Stromal cell of bone marrow (primary cell): ENCODE measurements at regions not wholly inside any gene's neighbourhood (a gene's known extent, or its start where the extent isn't known, plus 50 kb on each side); places are given as distances from the start of the nearest gene placed in this dataset.
A peak's percentile ranks its signal among the peaks of the same experiment; 100 is the strongest.

ENCODE experiments used
- DNase-seq: peaks from one replicate; pipeline ENCODE4 v3.0.0-alpha.2; 2012; ENCODE audit warnings: low read depth

DNA sequence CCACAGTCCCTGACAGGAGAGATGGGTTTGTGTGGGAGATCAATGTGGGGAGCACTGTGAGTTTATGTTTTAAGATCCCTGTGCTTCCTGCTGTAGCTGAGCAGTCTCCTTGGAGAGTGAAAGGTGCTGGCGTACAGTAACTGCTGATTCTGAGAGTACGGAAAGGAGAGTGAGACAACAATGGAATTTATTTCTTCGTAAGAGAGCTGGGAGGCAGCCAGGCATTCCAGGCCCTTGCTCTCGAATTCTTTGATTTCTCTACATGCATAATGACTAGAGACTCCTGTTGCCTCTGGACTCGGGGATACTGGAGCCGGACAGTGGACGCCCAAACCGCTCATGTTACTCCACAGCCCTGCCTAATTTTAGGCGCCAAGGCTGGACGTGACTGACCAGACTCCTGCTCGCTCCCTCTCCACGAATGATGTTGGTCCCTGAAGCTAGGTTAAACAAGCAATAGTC lies 131.0 kb upstream of the PHACTR1 start:
- DNase-seq, result no peak

DNA sequence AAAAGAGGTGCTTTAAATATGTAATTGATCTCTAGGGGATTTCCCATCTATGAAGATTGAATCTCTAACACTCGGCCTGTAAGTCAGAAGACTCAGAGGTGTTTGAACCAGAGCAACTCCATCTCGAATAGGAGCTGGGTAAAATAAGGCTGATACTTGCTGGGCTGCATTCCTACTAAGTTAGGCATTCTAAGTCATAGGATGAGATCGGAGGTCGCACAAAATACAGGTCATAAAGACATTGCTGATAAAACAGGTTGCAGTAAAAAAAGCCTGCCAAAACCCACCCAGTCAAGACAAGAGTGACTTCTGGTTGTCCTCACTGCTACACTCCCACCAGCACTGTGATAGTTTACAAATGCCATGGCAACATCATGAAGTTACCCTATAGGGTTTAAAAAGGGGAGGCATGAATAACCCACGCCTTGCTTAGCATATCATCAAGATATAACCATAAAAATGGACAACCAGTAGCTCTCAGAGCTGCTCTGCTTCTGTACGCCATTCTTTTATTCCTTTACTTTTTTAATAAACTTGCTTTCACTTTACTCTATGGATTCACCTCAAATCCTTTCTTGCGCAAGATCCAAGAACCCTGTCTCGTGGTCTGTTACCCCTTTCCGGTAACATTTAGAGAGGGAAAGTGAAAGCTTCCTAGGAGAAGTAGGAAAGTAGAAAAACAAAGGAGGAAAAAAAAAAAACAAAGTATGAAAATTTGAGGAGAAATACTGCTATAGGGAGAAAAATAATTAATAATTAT lies 129.7 kb upstream of the PHACTR1 start:
- no peak for DNase-seq

DNA sequence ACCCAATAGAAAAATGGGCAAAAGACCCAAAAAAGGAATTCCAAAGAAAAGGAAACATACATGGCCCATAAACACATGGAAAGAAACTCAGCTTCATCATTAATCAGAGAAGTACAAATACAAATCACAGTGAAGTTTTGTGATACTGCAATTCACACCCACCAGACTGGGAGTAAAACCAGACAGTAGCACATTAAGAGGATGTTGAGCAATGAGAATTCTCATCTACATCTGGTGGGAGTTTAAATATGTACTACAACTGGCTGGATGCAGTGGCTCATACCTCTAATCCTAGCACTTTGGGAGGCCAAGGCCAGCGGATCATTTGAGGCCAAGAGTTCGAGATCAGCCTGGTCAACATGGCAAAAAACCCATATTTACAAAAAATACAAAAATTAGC lies 125.7 kb upstream of the PHACTR1 start:
- DNase-seq, result no peak

DNA sequence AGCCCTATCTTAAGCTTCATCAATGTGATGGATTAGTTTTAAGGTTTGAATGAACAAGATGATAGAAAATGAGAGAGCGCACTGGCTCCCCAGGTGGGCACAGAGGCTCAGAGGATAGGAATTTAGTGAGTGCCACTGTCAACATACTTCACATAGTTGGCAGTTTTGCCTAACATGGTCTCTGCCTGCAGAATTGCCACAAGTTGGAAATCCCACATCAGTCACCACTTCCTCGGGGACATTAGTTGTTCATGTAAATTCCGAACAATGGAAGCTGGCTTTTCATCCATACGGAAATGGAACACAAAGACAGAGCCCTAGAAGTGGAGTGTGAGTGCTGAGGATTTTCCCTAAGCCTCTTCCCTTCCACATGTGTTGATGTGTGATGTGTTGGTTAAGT lies 123.9 kb upstream of the PHACTR1 start:
- no peak for DNase-seq

DNA sequence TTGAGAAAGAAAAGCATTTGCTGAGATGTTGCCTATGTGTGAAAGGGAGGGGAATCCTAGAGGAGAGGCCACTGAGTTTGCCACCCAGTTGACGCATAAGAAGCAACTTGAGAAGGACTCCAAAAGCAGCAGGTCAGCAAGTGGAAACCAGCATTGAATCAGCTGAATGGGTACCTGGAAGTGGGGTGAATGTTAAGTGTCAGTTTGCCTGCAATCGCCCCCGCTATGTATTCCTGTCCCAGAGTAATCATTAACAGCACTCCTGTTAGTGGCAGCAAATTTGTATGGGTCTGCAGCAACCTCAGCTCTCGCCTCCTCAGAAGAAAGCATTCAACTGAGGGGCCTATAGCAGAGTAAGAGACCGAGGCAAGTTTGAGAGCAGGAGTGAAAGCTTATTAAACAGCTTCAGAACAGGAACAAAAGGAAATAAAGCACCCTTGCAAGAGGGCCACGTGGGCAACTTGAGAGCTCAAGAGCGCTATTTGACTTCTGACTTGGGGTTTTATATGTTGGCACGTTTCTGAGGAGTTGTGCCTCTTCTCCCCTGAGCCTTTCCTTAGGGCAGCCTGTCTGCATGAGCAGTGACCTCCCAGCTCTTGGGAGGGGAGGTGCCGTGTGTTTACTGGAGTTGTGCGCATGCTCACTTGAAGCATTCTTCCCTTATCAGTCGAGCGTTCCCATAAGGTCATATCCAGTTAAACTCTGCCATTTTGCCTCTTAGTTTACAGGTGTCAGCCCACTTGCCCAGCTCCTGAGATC lies 122.6 kb upstream of the PHACTR1 start:
- DNase-seq, result no peak

DNA sequence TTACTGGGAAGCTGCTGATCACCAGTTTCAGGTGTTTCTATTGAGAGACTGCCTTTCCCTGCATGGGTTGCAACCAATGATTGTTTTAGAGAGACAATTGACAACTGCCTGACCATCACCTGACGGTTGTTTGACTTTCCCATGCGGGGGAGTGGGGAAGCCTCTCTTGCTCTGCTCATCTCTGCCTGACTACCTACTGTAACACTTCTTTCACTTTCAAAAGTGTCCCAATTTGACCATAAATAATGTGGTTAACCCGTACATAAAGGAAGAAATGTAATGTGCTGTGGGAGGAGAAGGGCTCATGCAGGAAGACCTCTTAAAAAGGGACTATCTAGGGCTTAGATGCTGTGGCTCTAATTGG lies 122.1 kb upstream of the PHACTR1 start:
- DNase-seq, result no peak

DNA sequence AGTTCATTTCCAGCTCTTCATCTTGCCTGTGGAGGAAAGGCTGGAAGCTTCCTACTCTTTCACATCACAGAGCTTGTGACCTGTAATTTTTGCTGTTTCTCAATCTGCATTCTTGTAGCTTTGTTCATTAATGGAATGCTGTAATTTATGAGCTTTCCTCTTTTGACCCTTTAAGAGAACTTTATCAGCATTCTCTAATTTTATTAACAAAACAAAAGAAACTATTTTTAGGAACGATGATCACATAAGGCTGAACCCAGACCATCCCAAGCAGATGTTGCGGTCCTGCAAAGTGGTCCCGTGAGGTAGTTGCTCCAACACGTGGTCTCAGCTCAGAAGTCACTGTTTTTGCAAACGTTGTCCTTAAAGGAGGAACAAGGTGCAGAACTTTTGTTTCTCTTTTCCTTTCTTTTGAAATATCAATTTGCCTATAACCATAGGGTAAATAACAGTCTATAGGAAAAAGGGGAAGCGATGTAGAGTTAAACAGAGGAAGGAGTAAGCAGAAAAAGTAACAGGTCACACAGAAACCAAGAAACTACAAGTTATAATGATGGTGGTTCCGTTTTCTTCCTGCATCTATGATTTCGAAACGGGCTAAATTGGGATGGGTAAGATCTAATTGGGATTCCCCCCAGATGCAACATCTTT lies 121.3 kb upstream of the PHACTR1 start:
- DNase-seq, result no peak

DNA sequence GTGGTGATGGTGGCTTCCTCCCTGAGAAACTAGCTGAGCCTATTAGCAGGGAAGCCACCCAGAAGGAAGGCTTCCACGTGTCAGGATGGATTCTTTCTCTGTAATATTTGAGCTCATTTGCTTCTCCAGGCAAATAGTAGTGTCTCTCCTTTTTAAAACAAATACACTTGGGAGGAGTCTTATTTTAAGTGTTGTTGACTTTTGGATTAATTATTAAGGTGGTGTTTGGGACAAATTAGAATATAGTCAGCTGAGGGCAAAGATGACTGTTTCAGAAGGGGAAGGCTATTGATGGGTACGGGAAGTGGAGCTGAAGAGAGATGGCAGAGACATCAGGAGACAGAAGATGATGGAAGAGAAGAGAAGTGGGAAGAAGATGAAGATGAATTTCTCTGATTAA lies 119.8 kb upstream of the PHACTR1 start:
- no peak for DNase-seq

DNA sequence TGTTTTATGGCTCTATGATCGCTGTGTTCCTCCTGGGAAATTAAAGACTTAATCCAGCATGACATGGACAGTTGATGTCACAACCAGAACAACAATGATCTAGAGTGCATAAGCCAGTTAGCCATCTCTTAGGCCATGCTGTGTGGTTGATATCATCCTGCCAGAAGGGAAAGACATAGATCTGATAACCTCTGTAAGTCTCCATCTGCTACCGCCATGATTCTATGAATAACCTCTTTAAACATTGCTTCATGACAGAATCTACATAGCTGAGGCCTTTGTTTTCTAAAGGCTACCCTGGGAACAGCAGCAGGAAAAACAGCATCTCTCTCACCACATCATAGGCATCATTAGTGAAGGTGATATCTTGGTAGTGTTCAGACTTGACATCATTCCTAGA lies 117.6 kb upstream of the PHACTR1 start:
- no peak for DNase-seq

DNA sequence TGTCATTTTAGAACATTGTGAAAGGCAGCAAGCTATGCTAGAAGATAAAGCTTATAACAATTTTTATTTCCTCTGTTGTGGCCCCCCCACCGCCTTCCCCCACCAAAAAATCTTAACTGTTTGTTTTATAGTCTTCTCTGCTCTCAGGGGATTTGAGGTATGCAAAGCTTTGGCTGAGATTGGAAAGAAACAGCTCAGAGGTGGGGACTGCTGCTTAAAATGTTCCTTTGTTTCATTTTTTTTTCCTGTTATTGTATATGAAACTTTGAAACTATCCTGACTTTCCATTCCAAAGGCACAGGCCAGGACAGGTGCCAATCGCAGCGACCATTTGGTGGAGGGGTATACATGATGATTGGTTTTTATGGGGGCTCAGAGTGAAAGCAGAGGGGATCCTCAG lies 114.7 kb upstream of the PHACTR1 start:
- no peak for DNase-seq

DNA sequence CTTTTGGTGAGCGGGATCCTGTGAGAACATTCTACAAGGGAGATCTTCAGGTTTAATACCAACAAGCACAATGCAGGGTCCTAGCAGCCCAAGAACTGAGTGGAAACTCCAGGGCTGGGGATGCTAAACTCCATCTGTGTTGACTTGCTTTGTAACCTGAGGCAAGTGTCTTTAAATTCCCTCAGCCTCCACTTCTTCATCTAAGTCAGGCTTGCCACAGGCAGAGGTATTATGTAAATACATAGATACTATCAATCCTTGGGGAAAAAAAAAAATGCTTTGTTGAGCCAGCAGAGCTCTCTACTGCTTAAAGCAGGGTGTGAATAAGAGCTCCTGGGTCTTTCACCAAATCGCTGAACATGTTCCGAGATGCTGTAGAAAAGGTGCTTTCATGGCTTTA lies 114.2 kb upstream of the PHACTR1 start:
- DNase-seq, result no peak

DNA sequence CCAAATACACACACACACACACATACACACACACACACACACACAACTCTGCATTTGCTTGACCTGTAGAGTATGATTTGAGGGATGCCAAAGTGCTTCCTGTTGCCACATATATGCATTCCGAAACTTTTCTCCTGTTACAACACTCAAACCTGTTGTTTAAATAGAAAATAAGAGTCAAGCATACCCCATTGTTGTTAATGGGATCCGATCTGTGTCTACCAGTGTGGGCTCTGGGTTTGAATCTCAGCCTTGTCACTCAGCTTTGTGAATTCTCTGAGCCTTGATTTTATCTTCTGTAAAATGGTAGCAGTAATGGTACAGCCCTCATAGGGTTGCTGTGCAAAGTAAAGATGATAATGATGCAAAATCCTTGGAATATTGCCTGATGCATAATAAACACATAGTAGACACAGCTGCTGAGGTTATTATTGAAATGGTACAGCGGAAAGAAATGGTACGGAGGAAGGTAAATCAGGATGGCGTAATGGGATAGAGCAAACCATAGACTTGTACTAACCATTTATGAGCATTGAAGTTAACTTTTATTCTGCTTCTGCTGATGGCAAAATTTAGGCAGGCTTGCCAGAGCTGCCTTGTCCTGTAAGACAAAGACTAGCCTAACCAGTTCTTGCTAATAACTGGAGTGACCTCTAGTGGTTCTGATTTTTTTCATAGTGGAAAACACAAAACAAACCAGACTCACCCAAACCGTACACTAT lies 113.5 kb upstream of the PHACTR1 start:
- peak; percentile 56 for DNase-seq

DNA sequence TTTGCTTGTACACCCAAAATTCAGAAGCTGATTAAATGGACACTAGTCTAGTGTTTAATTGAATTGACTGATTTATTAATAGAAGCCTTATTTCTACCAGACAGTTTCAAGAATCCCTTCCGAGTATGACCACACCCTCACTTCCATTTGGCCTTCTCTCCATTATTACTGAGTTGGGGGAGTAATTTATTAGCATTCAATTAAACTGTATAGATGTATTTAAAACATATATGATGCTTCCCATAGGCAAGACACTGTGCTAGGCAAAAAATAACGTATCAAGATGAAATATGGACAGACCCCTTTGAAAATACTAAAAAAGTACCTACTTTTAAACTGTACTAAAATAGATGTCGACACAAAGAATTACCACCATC lies 112.9 kb upstream of the PHACTR1 start:
- no peak for DNase-seq

DNA sequence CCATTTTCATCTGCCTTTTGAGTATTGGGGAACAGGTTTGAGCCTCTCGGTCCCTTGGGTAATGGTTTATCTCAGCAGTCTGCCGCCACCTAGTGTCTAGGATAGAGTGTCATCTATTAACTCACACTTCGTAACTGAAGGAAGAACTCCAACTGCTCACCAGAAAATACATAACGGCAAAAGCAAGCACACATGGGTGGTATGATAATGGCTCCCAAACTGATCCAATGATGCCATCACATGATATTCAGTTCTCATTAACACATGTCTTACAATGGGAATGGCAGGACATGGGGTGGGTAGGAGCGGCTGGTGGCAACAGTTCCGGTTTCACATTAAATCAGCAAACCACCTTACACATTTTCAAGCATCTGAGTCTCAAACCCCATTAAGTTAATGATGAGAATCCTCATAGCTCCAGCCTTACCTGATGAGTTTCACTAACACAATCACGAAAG lies 110.7 kb upstream of the PHACTR1 start:
- peak; percentile 51 for DNase-seq

DNA sequence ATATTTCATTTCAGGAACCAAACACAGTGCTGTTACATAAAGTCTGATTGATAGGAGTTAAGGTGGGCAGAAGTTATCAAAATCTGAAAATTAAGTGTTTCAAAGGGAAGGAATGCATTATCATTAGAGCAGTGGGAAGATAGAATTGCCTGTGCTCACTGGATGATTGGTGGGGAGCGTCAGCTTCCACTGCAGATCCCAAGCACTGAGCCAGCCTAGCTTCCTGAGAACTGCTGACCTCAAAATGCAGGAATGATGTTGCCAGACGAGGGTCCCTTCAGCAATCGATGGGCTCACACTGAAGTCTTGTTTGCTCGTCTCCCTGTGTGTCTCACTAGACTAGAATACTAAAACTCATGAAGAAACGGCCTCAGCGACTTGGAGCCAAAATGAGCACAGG lies 110.0 kb upstream of the PHACTR1 start:
- no peak for DNase-seq

DNA sequence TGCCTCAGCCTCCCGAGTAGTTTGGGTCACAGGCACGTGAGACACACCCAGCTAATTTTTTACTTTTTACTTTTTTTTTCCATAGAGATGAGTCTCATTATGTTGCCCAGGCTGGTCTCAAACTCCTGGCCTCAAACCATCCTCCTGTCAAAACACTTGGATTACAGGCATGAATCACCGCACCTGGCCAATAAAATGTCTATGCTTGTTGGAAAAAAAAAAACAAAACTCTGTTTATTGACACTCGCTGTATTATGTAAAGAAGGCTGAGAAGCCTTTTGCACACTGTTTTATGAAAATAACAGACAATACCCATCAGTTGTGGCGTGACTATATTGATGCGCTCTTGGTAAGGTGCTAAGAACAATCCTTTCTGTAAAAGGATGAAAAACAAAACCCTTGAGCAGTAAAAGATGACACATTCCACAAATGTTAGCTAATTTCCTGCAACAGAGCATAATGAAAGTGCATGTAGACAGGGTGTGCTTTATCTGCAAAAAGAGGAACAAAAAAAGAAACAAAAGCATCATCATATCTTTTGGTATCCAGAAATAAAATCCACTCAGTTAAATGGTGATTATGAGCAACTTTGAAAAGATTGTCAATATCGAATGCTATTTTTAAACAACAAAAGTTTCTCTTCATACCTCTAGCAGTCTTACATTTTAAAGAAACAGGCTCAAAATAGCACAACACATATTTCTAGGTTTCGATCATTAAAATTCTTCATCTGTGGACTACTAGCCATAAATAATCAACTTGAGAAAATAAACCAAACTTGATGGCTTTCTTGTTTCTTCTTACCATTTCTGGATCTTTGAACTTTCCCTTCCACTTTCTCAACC lies 108.3 kb upstream of the PHACTR1 start:
- DNase-seq, result no peak

DNA sequence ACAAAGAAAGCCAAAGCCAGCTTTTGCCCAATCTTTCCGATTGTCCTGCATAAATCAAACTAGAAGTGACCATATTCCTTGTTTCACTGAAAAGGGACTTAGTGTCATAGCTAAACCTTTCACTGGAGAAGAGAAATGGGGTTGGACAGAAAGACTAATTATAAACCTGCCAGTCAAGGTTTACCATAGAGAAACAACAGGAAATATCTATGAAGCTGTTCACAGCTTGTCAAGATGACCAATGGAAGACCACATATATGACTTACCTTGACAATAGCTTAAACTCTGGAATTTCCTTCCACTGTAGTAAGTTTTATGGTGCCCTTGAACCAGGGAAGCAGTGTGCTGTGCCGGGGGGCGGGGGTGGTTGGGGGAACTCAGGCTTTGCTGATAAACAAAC lies 107.7 kb upstream of the PHACTR1 start:
- no peak for DNase-seq

DNA sequence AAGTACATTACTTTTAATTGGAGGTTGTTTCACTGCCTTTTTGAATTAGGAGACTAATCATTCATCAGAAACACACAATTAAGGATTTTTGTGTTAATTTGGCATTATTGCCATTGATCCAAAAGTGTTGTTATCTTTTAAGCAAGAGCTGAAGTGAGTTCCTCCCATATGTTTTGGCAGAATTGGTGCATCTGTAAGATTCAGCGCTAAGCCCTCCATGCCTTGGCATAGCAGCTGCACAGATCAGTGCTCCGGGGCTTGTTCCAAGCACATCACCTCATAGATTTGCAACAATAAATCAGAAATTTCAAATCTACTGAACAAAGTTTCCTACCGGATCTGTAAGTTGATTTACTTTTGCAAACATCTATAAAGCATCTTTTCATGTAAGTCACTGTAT lies 106.8 kb upstream of the PHACTR1 start:
- DNase-seq, result no peak

DNA sequence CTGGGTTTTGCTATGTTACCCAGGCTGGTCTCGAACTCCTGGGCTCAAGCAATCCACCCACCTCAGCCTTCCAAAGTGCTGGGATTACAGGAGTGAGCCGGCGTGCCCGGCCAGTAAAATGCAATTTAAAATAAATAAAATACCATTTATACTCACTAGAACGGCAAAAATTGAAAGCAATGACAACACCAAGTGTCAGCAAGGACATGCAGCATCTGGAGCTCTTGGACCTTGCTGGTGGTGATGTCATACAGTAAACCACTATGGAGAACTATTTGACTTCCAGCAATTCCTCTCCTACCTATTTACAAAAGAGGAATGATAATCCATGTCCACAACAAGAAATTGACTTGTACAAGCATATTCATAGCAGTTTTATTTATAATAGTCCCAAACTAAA lies 105.7 kb upstream of the PHACTR1 start:
- no peak for DNase-seq

DNA sequence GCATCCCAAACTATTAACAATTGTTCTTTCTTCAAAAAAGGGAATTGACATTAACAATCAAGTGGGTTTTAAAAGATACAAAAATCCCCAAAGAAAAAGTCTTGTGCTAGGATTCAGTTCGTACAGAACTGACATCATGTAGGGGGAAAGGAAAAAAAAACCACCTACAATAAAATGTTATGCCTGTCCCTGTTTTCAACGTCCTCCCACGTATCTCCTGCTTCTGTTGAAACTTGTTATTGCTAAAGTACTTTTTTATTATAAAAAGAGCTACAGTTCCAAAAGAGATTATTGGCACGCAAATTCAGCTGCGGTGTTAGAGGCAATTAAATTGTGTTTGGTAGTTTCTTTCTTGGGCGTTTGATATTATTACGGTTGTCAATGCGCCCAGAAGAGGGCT lies 102.8 kb upstream of the PHACTR1 start:
- no peak for DNase-seq

DNA sequence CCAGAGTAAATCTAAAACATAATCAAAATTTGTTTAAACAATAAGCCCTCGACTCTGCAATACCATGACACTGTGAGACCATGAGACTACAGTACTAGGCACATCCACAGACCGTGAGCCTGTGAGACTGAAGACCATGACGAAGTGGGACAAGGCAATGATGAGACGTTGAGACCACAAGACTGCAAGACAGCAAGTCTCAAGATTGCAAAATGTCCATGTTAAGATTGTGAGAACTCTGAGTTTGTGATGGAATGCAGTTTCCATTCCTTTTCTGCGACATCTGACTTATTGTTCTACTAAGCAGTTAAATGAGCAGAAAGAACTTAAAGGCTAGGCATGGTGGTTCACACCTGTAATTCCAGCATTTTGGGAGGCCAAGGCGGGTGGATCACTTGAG lies 102.1 kb upstream of the PHACTR1 start:
- no peak for DNase-seq

DNA sequence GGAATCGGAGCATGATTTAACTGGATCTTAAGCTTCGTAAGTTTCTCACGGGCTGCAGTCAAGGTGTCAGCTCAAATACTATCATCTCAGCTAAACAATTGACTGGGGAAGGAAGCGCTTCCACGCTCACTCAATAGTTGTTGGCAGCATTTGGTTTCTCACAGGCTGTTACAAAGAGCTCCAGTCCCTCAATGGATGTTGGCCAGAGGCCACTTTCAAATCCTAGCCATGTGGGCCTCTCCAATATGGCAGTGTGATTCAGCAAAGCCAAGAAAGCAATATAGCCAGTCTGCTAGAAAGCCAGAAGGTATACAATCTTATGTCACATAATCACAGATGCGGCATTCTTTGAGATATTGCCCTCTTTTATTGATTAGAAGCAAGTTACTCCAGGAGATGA lies 98.3 kb upstream of the PHACTR1 start:
- DNase-seq, result no peak
